ENCODE measurements at regions not wholly inside any gene's neighbourhood (a gene's known extent, or its start where the extent isn't known, plus 50 kb on each side); places are given as distances from the start of the nearest gene placed in this dataset.

DNA sequence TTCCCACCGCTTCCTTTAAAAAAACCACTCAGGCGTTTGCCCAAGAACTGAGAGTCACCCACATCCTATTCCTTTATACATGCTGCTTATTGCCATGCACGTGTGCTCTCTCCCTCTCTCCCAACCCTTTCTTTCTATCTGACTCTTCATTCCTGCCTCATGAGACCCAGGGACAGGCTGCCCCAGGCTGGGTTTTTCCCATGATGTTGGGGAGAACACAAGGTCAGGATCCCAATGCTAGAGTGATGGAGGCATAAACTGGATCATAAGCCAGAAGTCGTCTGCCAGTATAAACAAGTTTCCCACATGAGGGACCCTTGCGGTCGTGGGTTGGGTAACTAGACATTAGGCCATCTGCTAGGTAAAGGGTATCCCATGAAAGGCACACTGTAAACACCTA lies 64.9 kb downstream of the CD2 start:
- Histone ChIP-seq H3K27me3 (no peaks in the 10 kb centered on the region), H3K27ac (no peak overlapping the region), H3K36me3 (no peaks in the 10 kb centered on the region), H3K4me3 (no peak overlapping the region), H3K4me1 (no peaks in the 10 kb centered on the region), H3K9me3 (no peaks in the 10 kb centered on the region)
- TF ChIP-seq, protein P1, sequence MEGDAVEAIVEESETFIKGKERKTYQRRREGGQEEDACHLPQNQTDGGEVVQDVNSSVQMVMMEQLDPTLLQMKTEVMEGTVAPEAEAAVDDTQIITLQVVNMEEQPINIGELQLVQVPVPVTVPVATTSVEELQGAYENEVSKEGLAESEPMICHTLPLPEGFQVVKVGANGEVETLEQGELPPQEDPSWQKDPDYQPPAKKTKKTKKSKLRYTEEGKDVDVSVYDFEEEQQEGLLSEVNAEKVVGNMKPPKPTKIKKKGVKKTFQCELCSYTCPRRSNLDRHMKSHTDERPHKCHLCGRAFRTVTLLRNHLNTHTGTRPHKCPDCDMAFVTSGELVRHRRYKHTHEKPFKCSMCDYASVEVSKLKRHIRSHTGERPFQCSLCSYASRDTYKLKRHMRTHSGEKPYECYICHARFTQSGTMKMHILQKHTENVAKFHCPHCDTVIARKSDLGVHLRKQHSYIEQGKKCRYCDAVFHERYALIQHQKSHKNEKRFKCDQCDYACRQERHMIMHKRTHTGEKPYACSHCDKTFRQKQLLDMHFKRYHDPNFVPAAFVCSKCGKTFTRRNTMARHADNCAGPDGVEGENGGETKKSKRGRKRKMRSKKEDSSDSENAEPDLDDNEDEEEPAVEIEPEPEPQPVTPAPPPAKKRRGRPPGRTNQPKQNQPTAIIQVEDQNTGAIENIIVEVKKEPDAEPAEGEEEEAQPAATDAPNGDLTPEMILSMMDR (IDR thresholded peaks at IDR 0.05), result no peak
- TF ChIP-seq EP300 (IDR thresholded peaks at IDR 0.05) (no peak), POLR2A (IDR thresholded peaks at IDR 0.05) (no peak), POLR2AphosphoS5 (IDR thresholded peaks at IDR 0.05) (no peak)
- WGBS, result 91% methylated on average over 6 of the region's 6 CpGs
- DNase-seq (ENCODE audit: low spot score in 2 of 2), result no peak

DNA sequence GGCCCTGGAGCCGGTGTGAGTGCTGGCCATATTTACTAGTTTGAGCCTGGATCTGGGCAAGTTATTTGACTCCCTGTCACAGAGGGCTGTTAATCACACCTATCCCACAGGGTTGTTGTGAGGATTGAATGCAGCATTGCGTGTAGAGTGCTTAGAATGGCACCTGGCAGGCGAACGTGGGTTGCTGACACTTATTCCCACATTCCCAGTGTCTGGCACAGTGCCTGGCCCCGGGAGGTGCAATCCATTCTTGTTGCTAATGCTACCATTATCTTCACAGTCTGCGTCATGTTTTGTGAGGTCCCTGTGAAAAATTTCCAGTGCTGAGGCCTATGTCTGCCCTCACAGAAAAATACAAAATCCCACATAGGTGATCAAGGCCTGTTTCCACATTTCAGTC lies 66.1 kb downstream of the CD2 start:
- Histone ChIP-seq H3K36me3 (no peaks in the 10 kb centered on the region), H3K4me1 (peaks cover 6% of the 10 kb centered on the region), H3K4me3 (no peak overlapping the region), H3K9me3 (no peaks in the 10 kb centered on the region), H3K27me3 (no peaks in the 10 kb centered on the region), H3K27ac (no peak overlapping the region)
- 45% methylated on average over 6 of the region's 6 CpGs for WGBS
- TF ChIP-seq, protein P1 (IDR thresholded peaks at IDR 0.05), result no peak
- no peak for TF ChIP-seq POLR2AphosphoS5 (IDR thresholded peaks at IDR 0.05)
- no peak for TF ChIP-seq EP300 (IDR thresholded peaks at IDR 0.05)
- TF ChIP-seq POLR2A (IDR thresholded peaks at IDR 0.05), result no peak
- no peak for DNase-seq (ENCODE audit: low spot score in 2 of 2)

DNA sequence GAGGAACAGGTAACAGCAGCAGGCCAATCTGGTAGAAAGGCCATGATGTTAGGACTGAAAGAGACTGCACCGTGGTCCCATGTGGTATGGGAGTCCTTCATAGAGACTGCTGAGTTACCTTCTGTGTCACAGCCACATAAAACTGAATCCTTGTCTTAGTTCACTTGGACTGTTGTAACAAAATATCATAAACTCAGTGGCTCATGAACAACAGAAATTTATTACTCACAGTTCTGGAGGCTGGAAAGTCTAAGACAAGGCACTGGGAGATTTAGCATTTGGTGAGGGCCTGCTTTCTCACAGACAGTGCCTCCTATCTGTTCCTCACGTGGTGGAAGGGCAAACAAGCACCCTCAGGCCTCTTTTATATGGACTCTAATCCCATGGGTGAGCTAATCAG lies 67.5 kb downstream of the CD2 start:
- Histone ChIP-seq H3K36me3 (no peaks in the 10 kb centered on the region), H3K4me3 (no peak overlapping the region), H3K9me3 (no peaks in the 10 kb centered on the region), H3K27me3 (no peaks in the 10 kb centered on the region), H3K27ac (no peak overlapping the region), H3K4me1 (peaks cover 8% of the 10 kb centered on the region)
- 91% methylated on average over 2 of the region's 2 CpGs for WGBS
- TF ChIP-seq, protein P1 (IDR thresholded peaks at IDR 0.05), result no peak
- TF ChIP-seq EP300 (IDR thresholded peaks at IDR 0.05), result no peak
- no peak for TF ChIP-seq POLR2A (IDR thresholded peaks at IDR 0.05)
- no peak for TF ChIP-seq POLR2AphosphoS5 (IDR thresholded peaks at IDR 0.05)
- DNase-seq (ENCODE audit: low spot score in 2 of 2), result no peak

DNA sequence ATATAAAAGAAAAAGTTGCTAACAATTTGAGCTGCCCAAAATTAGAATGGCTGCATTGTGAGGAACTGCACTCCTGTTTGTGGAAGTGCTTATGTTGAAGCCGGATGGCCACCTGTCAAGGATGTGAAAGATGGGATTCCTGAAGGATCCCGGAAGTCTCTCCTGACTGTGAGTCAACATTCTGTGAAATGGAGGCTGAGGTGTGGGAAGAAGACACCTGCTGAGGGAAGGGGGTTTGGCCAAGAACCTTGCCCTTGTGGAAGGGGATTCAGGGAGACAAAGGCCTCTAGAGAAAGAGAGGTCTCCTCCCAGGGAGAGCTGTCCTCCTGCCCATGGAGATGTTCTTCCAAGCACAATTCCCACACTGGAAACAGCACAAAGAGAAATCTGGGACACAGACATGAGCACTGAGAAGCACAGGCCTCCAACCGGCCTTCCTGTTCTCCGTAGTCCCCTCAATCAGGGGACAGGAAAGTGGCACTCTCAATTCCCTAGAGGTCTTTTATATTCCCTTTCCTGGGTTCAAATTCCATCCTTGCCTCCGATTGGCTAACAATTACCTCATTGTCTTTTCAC lies 70.5 kb downstream of the CD2 start:
- TF ChIP-seq, protein P1 (IDR thresholded peaks at IDR 0.05), result no peak
- no peak for TF ChIP-seq POLR2AphosphoS5 (IDR thresholded peaks at IDR 0.05)
- no peak for TF ChIP-seq EP300 (IDR thresholded peaks at IDR 0.05)
- no peak for TF ChIP-seq POLR2A (IDR thresholded peaks at IDR 0.05)
- no peaks in the 10 kb centered on the region for H3K27me3 ChIP-seq
- no peaks in the 10 kb centered on the region for H3K36me3 ChIP-seq
- no peak for DNase-seq (ENCODE audit: low spot score in 2 of 2)
- H3K27ac ChIP-seq, result no peak overlapping the region
- no peaks in the 10 kb centered on the region for H3K9me3 ChIP-seq
- WGBS, result 85% methylated on average over 5 of the region's 5 CpGs
- H3K4me3 ChIP-seq, result no peak overlapping the region
- H3K4me1 ChIP-seq, result peaks cover 8% of the 10 kb centered on the region

DNA sequence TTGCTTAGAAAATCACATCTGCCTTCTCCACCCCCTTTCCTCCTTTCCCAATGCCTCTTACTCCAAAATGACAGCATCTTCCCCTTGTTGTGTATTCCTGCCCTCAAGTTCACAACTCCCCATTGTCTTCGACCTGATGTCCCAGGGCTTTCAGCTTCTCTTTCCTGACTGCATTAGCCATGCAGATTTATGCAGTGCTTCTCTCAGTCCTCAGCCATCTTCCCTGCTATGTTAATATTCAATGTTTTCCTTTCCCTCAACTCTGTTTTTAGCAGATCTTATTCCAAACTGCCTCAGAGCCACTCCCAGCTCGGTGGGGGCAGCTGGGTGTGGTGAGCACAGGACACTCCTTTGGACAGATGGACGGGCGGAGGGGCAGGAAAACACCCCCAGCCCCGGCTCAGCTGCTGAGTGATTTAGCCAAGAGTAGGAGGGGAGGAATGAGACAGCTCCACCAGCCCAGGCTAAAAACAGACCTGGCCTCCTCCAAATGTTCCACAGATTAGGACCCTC lies 71.0 kb downstream of the CD2 start:
- Histone ChIP-seq H3K9me3 (no peaks in the 10 kb centered on the region), H3K4me3 (no peak overlapping the region), H3K27me3 (no peaks in the 10 kb centered on the region), H3K4me1 (peaks cover 8% of the 10 kb centered on the region), H3K36me3 (no peaks in the 10 kb centered on the region), H3K27ac (no peak overlapping the region)
- DNase-seq (ENCODE audit: low spot score in 2 of 2), result no peak
- no peak for TF ChIP-seq POLR2AphosphoS5 (IDR thresholded peaks at IDR 0.05)
- WGBS, result 33% methylated on average over 5 of the region's 5 CpGs
